HL-60 (cell line): ENCODE measurements at regions not wholly inside any gene's neighbourhood (a gene's known extent, or its start where the extent isn't known, plus 50 kb on each side); places are given as distances from the start of the nearest gene placed in this dataset.

Source experiments
- DNase-seq, 2 experiments: peaks; one replicate each; pipeline ENCODE4 v3.0.0-alpha.2; 2010 to 2020; ENCODE audit warnings: low read depth in 1 of 2, low spot score in 1 of 2
- H3K27ac ChIP-seq: fragments of 250-450 bp; sonication (Bioruptor Pico); replicated peaks from 2 replicates; pipeline ENCODE4 v1.5.1; 2020; ENCODE audit warnings: mild to moderate bottlenecking, moderate library complexity
- H3K27me3 ChIP-seq: fragments of 250-450 bp; sonication (Bioruptor Pico); 2 replicates; pipeline ENCODE4 v1.5.1; 2021; ENCODE audit warnings: mild to moderate bottlenecking, moderate library complexity; ENCODE audit not compliant: insufficient read depth, poor library complexity, severe bottlenecking
- H3K4me3 ChIP-seq: replicated peaks from 2 replicates; pipeline ENCODE4 v1.5.1; 2011; ENCODE audit warnings: mild to moderate bottlenecking, control low read depth, low read length; ENCODE audit not compliant: insufficient read depth
- CTCF ChIP-seq: IDR thresholded peaks from one replicate; pipeline ENCODE4 v1.5.1; 2011; ENCODE audit warnings: low read length, control low read depth, inconsistent platforms; ENCODE audit not compliant: insufficient read depth
- GABPA ChIP-seq: IDR thresholded peaks from 2 replicates; pipeline ENCODE4 v1.6.1; 2012; ENCODE audit warnings: low read depth
- POLR2AphosphoS5 ChIP-seq: IDR thresholded peaks from 2 replicates; pipeline ENCODE4 v1.6.1; 2012; ENCODE audit warnings: low read depth
- SPI1 ChIP-seq: IDR thresholded peaks from 2 replicates; pipeline ENCODE4 v1.6.1; 2012; ENCODE audit warnings: low read depth, mild to moderate bottlenecking, borderline replicate concordance
- TF ChIP-seq, protein P1 (sequence below): IDR thresholded peaks from 2 replicates; pipeline ENCODE4 v1.6.1; 2012; ENCODE audit warnings: low read depth; ENCODE audit not compliant: insufficient replicate concordance

GRCh38 chr4:12703036-12703435 lies 781.1 kb downstream of the RAB28 start:
- DNase-seq = no peak

DNA sequence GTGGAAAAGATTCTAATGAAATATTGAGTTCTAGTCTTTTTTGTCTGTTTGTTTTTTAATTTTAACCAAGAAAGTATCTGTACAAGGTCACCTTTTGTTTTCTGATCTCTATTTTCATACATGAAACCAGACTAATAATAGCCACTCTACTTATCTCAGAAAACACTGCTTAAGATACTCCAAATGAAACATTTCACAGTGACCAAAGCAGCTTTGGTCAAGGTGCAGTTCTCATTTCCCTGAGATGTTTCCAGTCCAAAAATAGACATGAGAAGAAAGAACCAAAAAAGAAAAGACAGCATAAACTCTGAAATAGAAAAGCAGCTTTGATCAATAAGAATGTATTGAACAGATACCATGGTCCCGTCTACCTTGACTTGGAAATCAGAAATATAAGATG lies 782.8 kb downstream of the RAB28 start:
- no peaks in the 10 kb centered on the region for H3K27me3 ChIP-seq
- no peak overlapping the region for H3K27ac ChIP-seq
- DNase-seq = no peak
- TF ChIP-seq GABPA = no peak
- TF ChIP-seq SPI1 = no peak
- TF ChIP-seq CTCF = no peak
- no peak for TF ChIP-seq POLR2AphosphoS5
- TF ChIP-seq, protein P1, sequence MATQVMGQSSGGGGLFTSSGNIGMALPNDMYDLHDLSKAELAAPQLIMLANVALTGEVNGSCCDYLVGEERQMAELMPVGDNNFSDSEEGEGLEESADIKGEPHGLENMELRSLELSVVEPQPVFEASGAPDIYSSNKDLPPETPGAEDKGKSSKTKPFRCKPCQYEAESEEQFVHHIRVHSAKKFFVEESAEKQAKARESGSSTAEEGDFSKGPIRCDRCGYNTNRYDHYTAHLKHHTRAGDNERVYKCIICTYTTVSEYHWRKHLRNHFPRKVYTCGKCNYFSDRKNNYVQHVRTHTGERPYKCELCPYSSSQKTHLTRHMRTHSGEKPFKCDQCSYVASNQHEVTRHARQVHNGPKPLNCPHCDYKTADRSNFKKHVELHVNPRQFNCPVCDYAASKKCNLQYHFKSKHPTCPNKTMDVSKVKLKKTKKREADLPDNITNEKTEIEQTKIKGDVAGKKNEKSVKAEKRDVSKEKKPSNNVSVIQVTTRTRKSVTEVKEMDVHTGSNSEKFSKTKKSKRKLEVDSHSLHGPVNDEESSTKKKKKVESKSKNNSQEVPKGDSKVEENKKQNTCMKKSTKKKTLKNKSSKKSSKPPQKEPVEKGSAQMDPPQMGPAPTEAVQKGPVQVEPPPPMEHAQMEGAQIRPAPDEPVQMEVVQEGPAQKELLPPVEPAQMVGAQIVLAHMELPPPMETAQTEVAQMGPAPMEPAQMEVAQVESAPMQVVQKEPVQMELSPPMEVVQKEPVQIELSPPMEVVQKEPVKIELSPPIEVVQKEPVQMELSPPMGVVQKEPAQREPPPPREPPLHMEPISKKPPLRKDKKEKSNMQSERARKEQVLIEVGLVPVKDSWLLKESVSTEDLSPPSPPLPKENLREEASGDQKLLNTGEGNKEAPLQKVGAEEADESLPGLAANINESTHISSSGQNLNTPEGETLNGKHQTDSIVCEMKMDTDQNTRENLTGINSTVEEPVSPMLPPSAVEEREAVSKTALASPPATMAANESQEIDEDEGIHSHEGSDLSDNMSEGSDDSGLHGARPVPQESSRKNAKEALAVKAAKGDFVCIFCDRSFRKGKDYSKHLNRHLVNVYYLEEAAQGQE = no peak
- no peak overlapping the region for H3K4me3 ChIP-seq

More at GRCh38 chr4:12703036-12703435, 781.1 kb downstream of the RAB28 start:
- TF ChIP-seq POLR2AphosphoS5 (no peak), CTCF (no peak), SPI1 (no peak), GABPA (no peak)
- TF ChIP-seq, protein P1 = no peak
- no peaks in the 10 kb centered on the region for H3K27me3 ChIP-seq
- no peak overlapping the region for H3K4me3 ChIP-seq
- no peak overlapping the region for H3K27ac ChIP-seq

DNA sequence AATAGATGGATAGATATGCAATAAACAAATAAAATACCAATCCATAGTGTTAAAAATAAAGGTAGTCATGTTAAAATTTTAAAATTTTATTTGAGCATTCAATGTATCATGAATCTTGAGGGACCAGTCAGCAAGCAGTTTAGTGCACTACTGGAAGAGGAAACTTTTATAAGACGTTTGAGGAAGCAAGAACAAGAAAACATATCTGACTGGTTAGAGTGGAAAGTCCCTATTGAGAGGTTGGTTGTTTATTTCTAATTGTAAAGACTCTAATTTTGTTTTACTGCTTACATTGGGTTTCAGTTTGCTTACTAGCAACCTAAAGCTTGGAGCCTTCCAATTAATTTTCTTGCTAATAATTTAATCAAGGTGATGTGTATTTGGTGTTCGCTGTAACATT lies 786.2 kb downstream of the RAB28 start:
- TF ChIP-seq SPI1 (no peak), POLR2AphosphoS5 (no peak), GABPA (no peak)
- TF ChIP-seq, protein P1 = no peak
- DNase-seq = no peak
- no peak overlapping the region for H3K27ac ChIP-seq
- no peaks in the 10 kb centered on the region for H3K27me3 ChIP-seq
- H3K4me3 ChIP-seq = no peak overlapping the region

- no peaks in the 10 kb centered on the region for H3K27me3 ChIP-seq
- no peak overlapping the region for H3K4me3 ChIP-seq
- no peak for DNase-seq
- TF ChIP-seq GABPA (no peak), CTCF (no peak), POLR2AphosphoS5 (no peak), SPI1 (no peak)
- TF ChIP-seq, protein P1 = no peak
- H3K27ac ChIP-seq = no peak overlapping the region
Observed at GRCh38 chr4:12692815-12693214, 791.3 kb downstream of the RAB28 start.
